ENCODE measurements at regions not wholly inside any gene's neighbourhood (a gene's known extent, or its start where the extent isn't known, plus 50 kb on each side); places are given as distances from the start of the nearest gene placed in this dataset.

- no peak for TF ChIP-seq PHF8 (IDR thresholded peaks at IDR 0.05; ENCODE audit: borderline replicate concordance, low read depth)
Observed at GRCh38 chr16:86368261-86368660, 142.1 kb upstream of the FOXF1 start (continued).

- ChIA-PET CTCF (interaction anchor here (1.3 kb wide), 1 partner anchor 10 kb away, joined by 4 read pairs; no protein-coding TSS in a partner anchor), POLR2A (no interaction called here)
- H3K4me3 ChIP-seq, result no peak overlapping the region
- H3K4me1 ChIP-seq, result no peaks in the 10 kb centered on the region
- DNase-seq (ENCODE audit: low read depth in 1 of 2, low spot score in 1 of 2) (no peak), ATAC-seq (no peak), FAIRE-seq (no peak)
- H3K9me3 ChIP-seq, result peaks cover 19% of the 10 kb centered on the region
- TF ChIP-seq ESRRA (IDR thresholded peaks at IDR 0.05; ENCODE audit: borderline replicate concordance, low read length), result no peak
- TF ChIP-seq JUNB (IDR thresholded peaks at IDR 0.05), result no peak
- TF ChIP-seq MAFK (IDR thresholded peaks at IDR 0.05; ENCODE audit: partially characterized antibody), result no peak
- TF ChIP-seq ELK1 (IDR thresholded peaks at IDR 0.05; ENCODE audit: low read depth, low read length), result no peak
- TF ChIP-seq, protein P1, sequence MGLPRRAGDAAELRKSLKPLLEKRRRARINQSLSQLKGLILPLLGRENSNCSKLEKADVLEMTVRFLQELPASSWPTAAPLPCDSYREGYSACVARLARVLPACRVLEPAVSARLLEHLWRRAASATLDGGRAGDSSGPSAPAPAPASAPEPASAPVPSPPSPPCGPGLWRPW (IDR thresholded peaks at IDR 0.05), result no peak
- TF ChIP-seq EP300 (IDR thresholded peaks at IDR 0.05), result no peak
- TF ChIP-seq RNF2 (IDR thresholded peaks at IDR 0.05; ENCODE audit: borderline replicate concordance, low read depth), result no peak
- no peak overlapping the region for H3K27ac ChIP-seq
- no peak overlapping the region for H3K4me2 ChIP-seq
- 29% methylated on average over 6 of the region's 6 CpGs for WGBS (ENCODE audit: missing lambda C conversion rate)
Observed at GRCh38 chr16:86370062-86370461, 140.3 kb upstream of the FOXF1 start.

- 20% methylated on average over 19 of the region's 20 CpGs for WGBS (ENCODE audit: missing lambda C conversion rate)
- no peak for FAIRE-seq
Observed at GRCh38 chr16:86371083-86371803, 139.1 kb upstream of the FOXF1 start.

DNA sequence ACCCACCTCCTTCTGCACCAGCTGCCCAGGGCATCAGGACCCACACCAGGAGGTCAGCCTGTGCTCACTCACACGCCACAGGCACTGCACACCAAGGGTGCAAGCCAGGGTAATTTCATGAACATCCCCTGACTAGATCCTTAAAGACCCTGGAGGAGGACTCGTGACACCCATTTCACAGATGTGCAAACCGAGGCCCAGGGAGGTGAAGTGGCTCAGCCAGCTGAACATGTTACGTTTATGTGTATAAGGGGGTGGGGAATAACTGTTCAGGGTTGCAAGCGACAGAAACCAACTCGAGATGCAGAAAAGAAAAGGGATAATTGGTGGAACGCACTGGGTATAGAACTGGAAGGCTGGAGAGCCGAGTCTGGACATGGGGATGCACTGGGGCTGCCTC, 138.1 kb upstream of the FOXF1 start:
- Histone ChIP-seq H3K27ac (no peak overlapping the region), H3K4me2 (no peak overlapping the region), H3K4me3 (no peak overlapping the region), H3K4me1 (no peaks in the 10 kb centered on the region), H3K9me3 (peaks cover 20% of the 10 kb centered on the region)
- ChIA-PET POLR2A (no interaction called here), CTCF (no interaction called here)
- DNase-seq (ENCODE audit: low read depth in 1 of 2, low spot score in 1 of 2) (no peak), FAIRE-seq (no peak), ATAC-seq (no peak)
- 22% methylated on average over 7 of the region's 8 CpGs for WGBS (ENCODE audit: missing lambda C conversion rate)
- TF ChIP-seq ESRRA (IDR thresholded peaks at IDR 0.05; ENCODE audit: borderline replicate concordance, low read length) (no peak), MAFK (IDR thresholded peaks at IDR 0.05; ENCODE audit: partially characterized antibody) (no peak), ZC3H11A (IDR thresholded peaks at IDR 0.05) (no peak), POLR2AphosphoS2 (conservative IDR thresholded peaks at IDR 0.05; ENCODE audit: low read length) (no peak), HEYL (CRISPR knock-in tag; IDR thresholded peaks at IDR 0.05) (no peak), PHF8 (IDR thresholded peaks at IDR 0.05; ENCODE audit: borderline replicate concordance, low read depth) (no peak), CBX8 (IDR thresholded peaks at IDR 0.05) (no peak), FOXS1 (CRISPR knock-in tag; IDR thresholded peaks at IDR 0.05) (no peak)
- TF ChIP-seq, protein P1 (IDR thresholded peaks at IDR 0.05), result no peak

More at GRCh38 chr16:86371083-86371803, 139.1 kb upstream of the FOXF1 start:
- H3K4me1 ChIP-seq, result no peaks in the 10 kb centered on the region
- H3K27ac ChIP-seq, result no peak overlapping the region
- TF ChIP-seq, protein P2, sequence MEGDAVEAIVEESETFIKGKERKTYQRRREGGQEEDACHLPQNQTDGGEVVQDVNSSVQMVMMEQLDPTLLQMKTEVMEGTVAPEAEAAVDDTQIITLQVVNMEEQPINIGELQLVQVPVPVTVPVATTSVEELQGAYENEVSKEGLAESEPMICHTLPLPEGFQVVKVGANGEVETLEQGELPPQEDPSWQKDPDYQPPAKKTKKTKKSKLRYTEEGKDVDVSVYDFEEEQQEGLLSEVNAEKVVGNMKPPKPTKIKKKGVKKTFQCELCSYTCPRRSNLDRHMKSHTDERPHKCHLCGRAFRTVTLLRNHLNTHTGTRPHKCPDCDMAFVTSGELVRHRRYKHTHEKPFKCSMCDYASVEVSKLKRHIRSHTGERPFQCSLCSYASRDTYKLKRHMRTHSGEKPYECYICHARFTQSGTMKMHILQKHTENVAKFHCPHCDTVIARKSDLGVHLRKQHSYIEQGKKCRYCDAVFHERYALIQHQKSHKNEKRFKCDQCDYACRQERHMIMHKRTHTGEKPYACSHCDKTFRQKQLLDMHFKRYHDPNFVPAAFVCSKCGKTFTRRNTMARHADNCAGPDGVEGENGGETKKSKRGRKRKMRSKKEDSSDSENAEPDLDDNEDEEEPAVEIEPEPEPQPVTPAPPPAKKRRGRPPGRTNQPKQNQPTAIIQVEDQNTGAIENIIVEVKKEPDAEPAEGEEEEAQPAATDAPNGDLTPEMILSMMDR (IDR thresholded peaks at IDR 0.05), result no peak
- no peak for TF ChIP-seq JUN (IDR thresholded peaks at IDR 0.05)
- TF ChIP-seq CHD4 (IDR thresholded peaks at IDR 0.05; ENCODE audit: borderline replicate concordance), result no peak
- TF ChIP-seq JUNB (IDR thresholded peaks at IDR 0.05), result no peak
- TF ChIP-seq ZNF302 (CRISPR knock-in tag; IDR thresholded peaks at IDR 0.05), result no peak
- no peak for TF ChIP-seq FOXS1 (CRISPR knock-in tag; IDR thresholded peaks at IDR 0.05)
- no peak for TF ChIP-seq TP53 (CRISPR knock-in tag; IDR thresholded peaks at IDR 0.05)
- TF ChIP-seq POLR2A (IDR thresholded peaks at IDR 0.05; ENCODE audit: low read length), result no peak
- no peak for TF ChIP-seq EP300 (IDR thresholded peaks at IDR 0.05)
- TF ChIP-seq CBX8 (IDR thresholded peaks at IDR 0.05), result no peak
- TF ChIP-seq HOXB13 (CRISPR knock-in tag; IDR thresholded peaks at IDR 0.05; ENCODE audit: low read depth), result no peak
- no peak for TF ChIP-seq ESRRA (IDR thresholded peaks at IDR 0.05; ENCODE audit: borderline replicate concordance, low read length)
- TF ChIP-seq NR3C1 (IDR thresholded peaks at IDR 0.05), result no peak
- no peak for TF ChIP-seq KDM5A (IDR thresholded peaks at IDR 0.05)
- TF ChIP-seq HOXB5 (CRISPR knock-in tag; IDR thresholded peaks at IDR 0.05), result no peak
- TF ChIP-seq EHMT2 (IDR thresholded peaks at IDR 0.05; ENCODE audit: low read depth), result no peak
- TF ChIP-seq ZSCAN20 (CRISPR knock-in tag; IDR thresholded peaks at IDR 0.05), result no peak
- no peak for TF ChIP-seq POLR2AphosphoS2 (conservative IDR thresholded peaks at IDR 0.05; ENCODE audit: low read length)
- TF ChIP-seq ZFP36 (IDR thresholded peaks at IDR 0.05; ENCODE audit: borderline replicate concordance, partially characterized antibody), result no peak
- ATAC-seq (no peak), DNase-seq (ENCODE audit: low read depth in 1 of 2, low spot score in 1 of 2) (no peak)
- ChIA-PET POLR2A (no interaction called here), CTCF (no interaction called here)
- peaks cover 20% of the 10 kb centered on the region for H3K9me3 ChIP-seq
- no peak overlapping the region for H3K4me3 ChIP-seq
- no peak overlapping the region for H3K4me2 ChIP-seq

All from A549 (cell line).